Panc1 (cell line): ENCODE measurements at regions not wholly inside any gene's neighbourhood (a gene's known extent, or its start where the extent isn't known, plus 50 kb on each side); places are given as distances from the start of the nearest gene placed in this dataset.

Experiments
- ATAC-seq: fragments of 200-7000 bp; cut with Tn5 transposase; 2 replicates; pipeline ENCODE4 v1.9.1; 2020; ENCODE audit warnings: mild to moderate bottlenecking, moderate library complexity
- BruUV-seq: library from RNA; stranded (reverse); fragments of 400-500 nt; replicated peaks from 2 replicates; lab custom pipeline; 2021; lab: Mats Ljungman, UMichigan
- CTCF ChIA-PET: fragments of 300-600 bp; sonication (Branson Sonifier 250); formaldehyde crosslinking; loops from one replicate; lab custom pipeline; 2022; ENCODE audit warnings: antibody characterized with exemption; lab: Charles Lee
- POLR2A ChIA-PET: fragments of 300-600 bp; sonication (Branson Sonifier 250); formaldehyde crosslinking; loops from one replicate; lab custom pipeline; 2022; ENCODE audit warnings: antibody characterized with exemption; lab: Charles Lee
- DNase-seq: peaks from one replicate; pipeline ENCODE4 v3.0.0-alpha.2; 2010; ENCODE audit warnings: low read depth, low spot score
- H3K27ac ChIP-seq: 2 replicates; pipeline ENCODE4 v1.5.1; 2011; ENCODE audit warnings: mild to moderate bottlenecking, low read length, inconsistent platforms
- H3K27me3 ChIP-seq: fragments of 200-500 bp; sonication (Bioruptor generic); 2 replicates; pipeline ENCODE4 v1.6.0; 2014; ENCODE audit warnings: low read length, inconsistent platforms; ENCODE audit not compliant: control insufficient read depth, insufficient read depth
- H3K36me3 ChIP-seq: fragments of 200-500 bp; sonication (Bioruptor generic); 2 replicates; pipeline ENCODE4 v1.5.1; 2014; ENCODE audit warnings: inconsistent platforms, mild to moderate bottlenecking, low read length, moderate library complexity; ENCODE audit not compliant: control insufficient read depth, insufficient read depth
- H3K4me1 ChIP-seq: 2 replicates; pipeline ENCODE4 v1.5.1; 2011; ENCODE audit warnings: inconsistent platforms, mild to moderate bottlenecking, low read length, moderate library complexity; ENCODE audit not compliant: control insufficient read depth, insufficient read depth
- H3K4me3 ChIP-seq, 2 experiments: 2 replicates each; pipeline ENCODE4 v1.5.1; 2011 to 2012; ENCODE audit warnings: low read depth in 2 of 2, low read length in 2 of 2, mild to moderate bottlenecking in 2 of 2, inconsistent platforms in 1 of 2, moderate library complexity in 1 of 2
- H3K9me3 ChIP-seq: fragments of 200-500 bp; sonication (Bioruptor generic); 2 replicates; pipeline ENCODE4 v1.5.1; 2014; ENCODE audit warnings: low read depth, mild to moderate bottlenecking, inconsistent platforms, low read length, moderate library complexity; ENCODE audit not compliant: control insufficient read depth, insufficient read depth
- CTCF ChIP-seq: fragments of 450-650 bp; IDR thresholded peaks from 2 replicates; pipeline ENCODE4 v1.5.1; 2017; ENCODE audit warnings: mild to moderate bottlenecking
- POLR2AphosphoS5 ChIP-seq: IDR thresholded peaks from 2 replicates; pipeline ENCODE4 v1.6.1; 2012; ENCODE audit warnings: mild to moderate bottlenecking, low read depth, low read length, moderate library complexity
- REST ChIP-seq, 2 experiments: IDR thresholded peaks; 2 replicates each; pipeline ENCODE4 v1.6.1; 2011 to 2012; ENCODE audit warnings: low read depth in 2 of 2, control low read depth in 1 of 2, low read length in 1 of 2, mild to moderate bottlenecking in 1 of 2, moderate library complexity in 1 of 2; ENCODE audit not compliant: insufficient read depth in 1 of 2
- SIN3A ChIP-seq: IDR thresholded peaks from 2 replicates; pipeline ENCODE4 v1.6.1; 2012; ENCODE audit warnings: low read depth, mild to moderate bottlenecking, low read length, moderate library complexity, borderline replicate concordance; ENCODE audit not compliant: insufficient read depth
- TCF7L2 ChIP-seq: IDR thresholded peaks from 2 replicates; pipeline ENCODE4 v1.6.1; 2011; ENCODE audit warnings: mild to moderate bottlenecking, low read depth, low read length, inconsistent platforms
- in situ Hi-C: cut with HindIII; loops from 2 replicates; pipeline ENCODE4 v1.10.0; 2016; ENCODE audit warnings: low sequenced_read_pairs, low pct_unique_long_range_greater_than_20kb
- intact Hi-C: fragments of 100-400 bp; cut with micrococcal nuclease; formaldehyde crosslinking; loops from one replicate; pipeline ENCODE4 v1.10.0; 2022; ENCODE audit not compliant: unreplicated experiment

- H3K4me1 ChIP-seq, result no peaks in the 10 kb centered on the region
- ChIA-PET CTCF (no interaction called here), POLR2A (no interaction called here)
- H3K36me3 ChIP-seq, result no peaks in the 10 kb centered on the region
- H3K27ac ChIP-seq, result no peak overlapping the region
- H3K9me3 ChIP-seq, result no peaks in the 10 kb centered on the region
- TF ChIP-seq REST (IDR thresholded peaks at IDR 0.05; ENCODE audit: insufficient read depth in 1 of 2, low read depth in 2 of 2, low read length in 1 of 2) (no peak), TCF7L2 (no peak), POLR2AphosphoS5 (no peak), CTCF (no peak), SIN3A (no peak)
- H3K27me3 ChIP-seq, result no peaks in the 10 kb centered on the region
- intact Hi-C loops (no loop called here), in situ Hi-C loops (no loop called here)
- DNase-seq (no peak), ATAC-seq (no peak)
- no TSS peak for BruUV-seq
- no peak overlapping the region for H3K4me3 ChIP-seq
Observed at GRCh38 chr3:168598250-168598649, 502.5 kb upstream of the GOLIM4 start.

- Histone ChIP-seq H3K36me3 (no peaks in the 10 kb centered on the region), H3K4me1 (no peaks in the 10 kb centered on the region), H3K27me3 (no peaks in the 10 kb centered on the region), H3K9me3 (no peaks in the 10 kb centered on the region), H3K27ac (no peak overlapping the region), H3K4me3 (no peak overlapping the region)
- TF ChIP-seq POLR2AphosphoS5, result no peak
- no peak for TF ChIP-seq CTCF
- no peak for TF ChIP-seq REST (IDR thresholded peaks at IDR 0.05; ENCODE audit: insufficient read depth in 1 of 2, low read depth in 2 of 2, low read length in 1 of 2)
- no peak for TF ChIP-seq SIN3A
- no peak for TF ChIP-seq TCF7L2
- ATAC-seq (no peak), DNase-seq (no peak)
- BruUV-seq, result no TSS peak
- ChIA-PET POLR2A (no interaction called here), CTCF (no interaction called here)
- in situ Hi-C loops, result no loop called here
- intact Hi-C loops, result no loop called here
Observed at GRCh38 chr3:168596175-168596823, 500.6 kb upstream of the GOLIM4 start.
